Upper lobe of left lung (tissue), 6 donors: ENCODE measurements at regions not wholly inside any gene's neighbourhood (a gene's known extent, or its start where the extent isn't known, plus 50 kb on each side); places are given as distances from the start of the nearest gene placed in this dataset.

Experiments used
- ATAC-seq, 2 donors: fragments of 200-7000 bp; cut with Tn5 transposase; one replicate each; pipeline ENCODE4 v1.9.1; 2022; ENCODE audit warnings: mild to moderate bottlenecking in 2 of 2, moderate library complexity in 2 of 2; ENCODE audit not compliant: low FRiP score in 2 of 2
- DNase-seq, 2 donors: peaks; one replicate each; pipeline ENCODE4 v3.0.0-alpha.2; 2019 to 2020
- H3K27ac ChIP-seq, 4 donors: fragments of 200-600 bp; sonication (generic); one replicate each; pipeline ENCODE4 v1.5.1; 2016 to 2019
- H3K27me3 ChIP-seq, 4 donors: fragments of 200-600 bp; sonication (generic); one replicate each; pipeline ENCODE4 v1.5.1; 2017 to 2019
- H3K36me3 ChIP-seq, 4 donors: fragments of 200-600 bp; sonication (generic); one replicate each; pipeline ENCODE4 v1.5.1; 2016 to 2019
- H3K4me1 ChIP-seq, 4 donors: fragments of 200-600 bp; sonication (generic); one replicate each; pipeline ENCODE4 v1.5.1; 2018 to 2019
- H3K4me3 ChIP-seq, 4 donors: fragments of 200-600 bp; sonication (generic); one replicate each; pipeline ENCODE4 v1.5.1; 2017 to 2019; ENCODE audit warnings: mild to moderate bottlenecking in 2 of 4, moderate library complexity in 1 of 4
- H3K9me3 ChIP-seq, 4 donors: fragments of 200-600 bp; sonication (generic); one replicate each; pipeline ENCODE4 v1.5.1; 2018 to 2019
- CTCF ChIP-seq, 6 experiments: fragments of 450-650 bp in 4 of 6; fragments of 200-600 bp in 2 of 6; sonication (generic) in 2 of 6; IDR thresholded peaks; one replicate each; pipeline ENCODE4 v1.5.1; 2016 to 2019; ENCODE audit warnings: antibody characterized with exemption in 6 of 6
- EP300 ChIP-seq, 4 donors: sonication (generic); formaldehyde crosslinking; IDR thresholded peaks; one replicate each; pipeline ENCODE4 v1.5.1; 2017; ENCODE audit warnings: antibody characterized with exemption in 4 of 4, control low read depth in 2 of 4
- POLR2A ChIP-seq, 4 donors: fragments of 450-650 bp; IDR thresholded peaks; one replicate each; pipeline ENCODE4 v1.5.1; 2016 to 2017; ENCODE audit warnings: antibody characterized with exemption in 4 of 4, mild to moderate bottlenecking in 2 of 4
- POLR2AphosphoS5 ChIP-seq, 2 donors: sonication (generic); formaldehyde crosslinking; IDR thresholded peaks; one replicate each; pipeline ENCODE4 v1.5.1; 2017; ENCODE audit warnings: antibody characterized with exemption in 2 of 2
- WGBS, 2 donors: methylation state at CpG; one replicate each; pipeline ENCODE4 v1.1.5; 2017 to 2018; 5-methylcytosine and 5-hydroxymethylcytosine counted together
- donor health status: DM: no; HTN: no; CAD: no; lungs with moderate emphysema.
- donor health status: DM: no; HTN: yes; CAD: no; lungs with severe emphysema.

- H3K27ac ChIP-seq: no peak overlapping the region
- H3K36me3 ChIP-seq: no peaks in the 10 kb centered on the region
- H3K27me3 ChIP-seq: no peaks in the 10 kb centered on the region
- DNase-seq (no peak), ATAC-seq (no peak)
- H3K9me3 ChIP-seq: no peaks in the 10 kb centered on the region
- TF ChIP-seq EP300 (IDR thresholded peaks at IDR 0.05): no peak
- no peak for TF ChIP-seq POLR2AphosphoS5 (IDR thresholded peaks at IDR 0.05)
- no peak for TF ChIP-seq CTCF (IDR thresholded peaks at IDR 0.05)
- no peak for TF ChIP-seq POLR2A (IDR thresholded peaks at IDR 0.05)
- no peak overlapping the region for H3K4me3 ChIP-seq
- H3K4me1 ChIP-seq: peaks cover 0 to 5% (median 0%) of the 10 kb centered on the region in 4 donors
Measured at GRCh38 chr7:81468526-81468925, 301.3 kb downstream of the HGF start.

GRCh38 chr7:81467964-81468363 lies 301.9 kb downstream of the HGF start:
- H3K36me3 ChIP-seq: no peaks in the 10 kb centered on the region
- no peaks in the 10 kb centered on the region for H3K27me3 ChIP-seq
- TF ChIP-seq EP300 (IDR thresholded peaks at IDR 0.05) (no peak), POLR2A (IDR thresholded peaks at IDR 0.05) (no peak), POLR2AphosphoS5 (IDR thresholded peaks at IDR 0.05) (no peak), CTCF (IDR thresholded peaks at IDR 0.05) (no peak)
- ATAC-seq (no peak), DNase-seq (no peak)
- H3K4me3 ChIP-seq: no peak overlapping the region
- H3K27ac ChIP-seq: no peak overlapping the region
- 89 to 92% methylated on average over 4 of the region's 4 CpGs for WGBS, 2 donors
- H3K4me1 ChIP-seq: peaks cover 0 to 5% (median 0%) of the 10 kb centered on the region in 4 donors
- H3K9me3 ChIP-seq: no peaks in the 10 kb centered on the region

DNA sequence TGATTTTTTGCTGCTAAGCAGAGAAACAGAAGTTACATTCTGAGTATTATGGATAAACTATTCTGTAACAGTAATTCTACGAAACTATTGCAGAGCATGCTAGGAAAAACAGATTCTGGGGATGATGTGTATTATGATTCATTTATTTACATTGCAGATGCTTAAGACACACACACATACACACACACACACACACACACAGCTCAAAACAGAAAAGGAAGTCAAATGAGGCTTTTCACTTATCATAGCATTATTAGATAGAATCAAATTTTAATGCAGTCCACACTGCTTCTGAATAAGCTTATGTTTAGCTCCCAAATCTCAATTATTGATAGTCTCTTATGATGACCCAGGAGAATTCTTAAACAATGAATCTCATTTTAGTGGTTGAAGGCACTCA lies 307.2 kb downstream of the HGF start:
- Histone ChIP-seq H3K4me1 (no peaks in the 10 kb centered on the region), H3K27ac (no peak overlapping the region), H3K27me3 (no peaks in the 10 kb centered on the region), H3K9me3 (no peaks in the 10 kb centered on the region), H3K36me3 (no peaks in the 10 kb centered on the region), H3K4me3 (no peak overlapping the region)
- no peak for DNase-seq
- WGBS, 2 donors: 84 to 90% methylated on average over 1 of the region's 1 CpG
- ATAC-seq: no peak
- TF ChIP-seq POLR2A (IDR thresholded peaks at IDR 0.05) (no peak), EP300 (IDR thresholded peaks at IDR 0.05) (no peak), POLR2AphosphoS5 (IDR thresholded peaks at IDR 0.05) (no peak), CTCF (IDR thresholded peaks at IDR 0.05) (no peak)

DNA sequence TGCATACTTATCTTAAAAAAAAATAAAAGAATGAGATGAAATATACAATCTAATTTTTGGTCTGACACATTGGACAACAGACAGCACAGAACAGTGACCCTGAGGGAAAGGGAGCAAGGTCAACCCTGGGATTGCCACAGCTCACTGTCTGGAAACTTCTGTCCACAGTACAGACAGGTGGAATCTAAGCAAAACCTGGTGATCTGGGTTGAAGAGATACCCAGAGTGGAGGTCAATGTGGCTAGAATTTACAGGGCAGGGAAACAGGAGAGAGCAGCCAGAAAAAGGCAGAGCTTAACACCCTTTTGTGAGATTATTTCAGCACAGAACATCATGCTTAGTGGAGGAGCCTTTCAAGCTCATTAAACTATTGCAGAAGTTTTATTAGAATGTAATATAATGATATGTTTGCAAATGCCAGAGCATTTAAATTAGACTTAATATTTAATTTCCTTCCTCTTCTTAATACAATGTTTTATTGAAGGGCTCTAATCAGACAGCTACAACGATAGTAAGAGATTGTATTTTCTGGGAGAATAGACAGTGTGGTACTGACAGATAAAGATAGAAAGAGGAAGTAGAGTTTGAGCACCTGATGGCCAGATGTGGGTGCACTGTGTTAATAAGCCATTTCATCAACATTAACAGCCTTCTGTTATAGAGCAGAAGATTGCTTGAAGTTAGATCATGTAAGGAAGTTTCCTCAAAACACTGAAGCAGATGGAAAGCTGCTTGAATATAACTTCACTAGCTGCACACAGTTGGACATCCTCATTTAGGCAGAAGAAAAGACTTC lies 309.4 kb downstream of the HGF start:
- Histone ChIP-seq H3K36me3 (no peaks in the 10 kb centered on the region), H3K27me3 (no peaks in the 10 kb centered on the region), H3K4me1 (no peaks in the 10 kb centered on the region), H3K9me3 (no peaks in the 10 kb centered on the region), H3K27ac (no peak overlapping the region), H3K4me3 (no peak overlapping the region)
- WGBS, 2 donors: 20 to 35% methylated on average over 1 of the region's 1 CpG
- DNase-seq (no peak), ATAC-seq (no peak)
- TF ChIP-seq POLR2AphosphoS5 (IDR thresholded peaks at IDR 0.05): no peak
- TF ChIP-seq CTCF (IDR thresholded peaks at IDR 0.05): no peak
- TF ChIP-seq POLR2A (IDR thresholded peaks at IDR 0.05): no peak
- no peak for TF ChIP-seq EP300 (IDR thresholded peaks at IDR 0.05)

DNA sequence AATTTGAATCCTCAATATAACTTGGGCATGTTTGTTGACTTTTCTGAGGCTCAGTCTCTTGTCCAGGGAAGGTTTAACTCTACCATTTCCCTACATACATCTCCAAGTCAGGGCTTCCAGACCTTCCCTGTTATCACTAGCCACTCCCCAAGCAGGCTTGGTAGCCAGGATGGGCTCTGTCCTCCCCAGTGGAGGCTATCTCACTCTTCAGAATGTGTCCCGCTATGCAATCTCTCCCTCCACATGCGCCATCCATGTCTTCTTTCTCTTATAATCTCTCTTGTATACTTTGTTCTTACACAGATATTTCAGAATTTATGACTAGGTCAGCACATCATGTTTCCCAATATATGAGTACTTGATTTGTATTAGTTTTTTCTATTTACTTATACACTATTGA lies 310.4 kb downstream of the HGF start:
- Histone ChIP-seq H3K9me3 (no peaks in the 10 kb centered on the region), H3K4me3 (no peak overlapping the region), H3K27me3 (no peaks in the 10 kb centered on the region), H3K36me3 (no peaks in the 10 kb centered on the region), H3K4me1 (no peaks in the 10 kb centered on the region), H3K27ac (no peak overlapping the region)
- DNase-seq (no peak), ATAC-seq (no peak)
- TF ChIP-seq POLR2A (IDR thresholded peaks at IDR 0.05): no peak
- TF ChIP-seq CTCF (IDR thresholded peaks at IDR 0.05): no peak
- no peak for TF ChIP-seq EP300 (IDR thresholded peaks at IDR 0.05)
- no peak for TF ChIP-seq POLR2AphosphoS5 (IDR thresholded peaks at IDR 0.05)
- 88 to 91% methylated on average over 2 of the region's 2 CpGs for WGBS, 2 donors
